Cardiac fibroblast (primary cell): ENCODE measurements at regions not wholly inside any gene's neighbourhood (a gene's known extent, or its start where the extent isn't known, plus 50 kb on each side); places are given as distances from the start of the nearest gene placed in this dataset.
"Not testable (repeated sequence)": the region's sequence is repeated elsewhere in the genome, so short reads cannot be mapped to it uniquely, and the experiment has no call there.

ENCODE experiments used
- DNase-seq, 2 donors: peaks; one replicate each; pipeline versions ENCODE4 v3.0.0 to v3.0.0-alpha.2; 2010; ENCODE audit warnings: low read depth in 2 of 2
- H3K4me3 ChIP-seq, 2 donors: replicated peaks in 1 of 2; 1 replicate in 1 of 2; 2 replicates in 1 of 2; pipeline ENCODE4 v1.5.1; 2011; ENCODE audit warnings: low read depth in 2 of 2, low read length in 2 of 2, mild to moderate bottlenecking in 2 of 2, moderate library complexity in 1 of 2
- CTCF ChIP-seq: IDR thresholded peaks from one replicate; pipeline ENCODE4 v1.5.1; 2011; ENCODE audit warnings: low read depth, mild to moderate bottlenecking, low read length, inconsistent platforms

- no peak for DNase-seq
- TF ChIP-seq CTCF: no peak
- H3K4me3 ChIP-seq: no peak overlapping the region
These were observed 407.6 kb downstream of the RAB38 start for GRCh38 chr11:87767615-87768014.

GRCh38 chr11:87764075-87764474, 411.2 kb downstream of the RAB38 start:
- not testable (repeated sequence) for DNase-seq, H3K4me3 ChIP-seq

GRCh38 chr11:87754685-87755084, 420.6 kb downstream of the RAB38 start:
- H3K4me3 ChIP-seq: no peak overlapping the region
- TF ChIP-seq CTCF: no peak
- no peak for DNase-seq

- TF ChIP-seq CTCF: no peak
- H3K4me3 ChIP-seq: no peak overlapping the region
- no peak for DNase-seq
These were observed 422.1 kb downstream of the RAB38 start for GRCh38 chr11:87753143-87753542.

GRCh38 chr11:87743007-87743406, 432.2 kb downstream of the RAB38 start:
- no peak overlapping the region for H3K4me3 ChIP-seq
- no peak for TF ChIP-seq CTCF
- no peak for DNase-seq

GRCh38 chr11:87740968-87741367, 434.3 kb downstream of the RAB38 start:
- TF ChIP-seq CTCF: no peak
- DNase-seq: no peak
- H3K4me3 ChIP-seq: no peak overlapping the region

- TF ChIP-seq CTCF: no peak
- no peak overlapping the region for H3K4me3 ChIP-seq
- no peak for DNase-seq
These were observed 434.8 kb downstream of the RAB38 start for GRCh38 chr11:87740451-87740850.

GRCh38 chr11:87739766-87740165, 435.5 kb downstream of the RAB38 start:
- no peak for TF ChIP-seq CTCF
- no peak overlapping the region for H3K4me3 ChIP-seq
- DNase-seq: no peak
